H1 (cell line): ENCODE measurements at regions not wholly inside any gene's neighbourhood (a gene's known extent, or its start where the extent isn't known, plus 50 kb on each side); places are given as distances from the start of the nearest gene placed in this dataset.

ENCODE experiments used
- CTCF ChIA-PET: fragments of 300-600 bp; sonication (Branson Sonifier 250); formaldehyde crosslinking; loops from one replicate; lab custom pipeline; 2021; ENCODE audit not compliant: partially characterized antibody; lab: Charles Lee
- POLR2A ChIA-PET: fragments of 300-600 bp; sonication (Branson Sonifier 250); formaldehyde crosslinking; loops from one replicate; lab custom pipeline; 2021; ENCODE audit warnings: inconsistent platforms; ENCODE audit not compliant: partially characterized antibody; lab: Charles Lee
- DNase-seq, 2 experiments: peaks; one replicate each; pipeline versions ENCODE4 v3.0.0 to v3.0.0-alpha.2; 2010 to 2022; ENCODE audit warnings: low spot score in 2 of 2, low read depth in 1 of 2, mixed read lengths in 1 of 2
- FAIRE-seq: peaks from 2 replicates; lab custom pipeline; 2011; peaks lifted over from hg19 to GRCh38; lab: Jason Lieb, UNC
- H2AFZ ChIP-seq: 2 replicates; pipeline ENCODE4 v1.8.1; 2012; ENCODE audit warnings: low read length, inconsistent platforms
- H2AK5ac ChIP-seq: 2 replicates; pipeline ENCODE4 v1.6.1; 2013; ENCODE audit warnings: low read depth, low read length
- H2BK120ac ChIP-seq: replicated peaks from 2 replicates; pipeline ENCODE3; 2013; ENCODE audit warnings: low read depth, low read length, inconsistent platforms
- H2BK12ac ChIP-seq: 2 replicates; pipeline ENCODE4 v1.6.1; 2013; ENCODE audit warnings: low read depth, low read length
- H2BK15ac ChIP-seq: 2 replicates; pipeline ENCODE4 v1.6.1; 2013; ENCODE audit warnings: low read length
- H2BK20ac ChIP-seq: 2 replicates; pipeline ENCODE4 v1.6.1; 2013; ENCODE audit warnings: low read length
- H2BK5ac ChIP-seq: 2 replicates; pipeline ENCODE4 v1.6.1; 2013; ENCODE audit warnings: low read depth, low read length
- H3K14ac ChIP-seq: 2 replicates; pipeline ENCODE4 v1.6.1; 2013; ENCODE audit warnings: inconsistent platforms; ENCODE audit not compliant: insufficient read length
- H3K18ac ChIP-seq: 2 replicates; pipeline ENCODE4 v1.6.1; 2013; ENCODE audit warnings: low read length; ENCODE audit errors: extremely low read depth
- H3K23ac ChIP-seq: 2 replicates; pipeline ENCODE4 v1.6.1; 2013; ENCODE audit warnings: inconsistent platforms; ENCODE audit not compliant: insufficient read length
- H3K23me2 ChIP-seq: 2 replicates; pipeline ENCODE4 v1.6.1; 2013; ENCODE audit warnings: low read depth, low read length
- H3K27ac ChIP-seq: 2 replicates; pipeline ENCODE4 v1.6.1; 2011; ENCODE audit warnings: low read depth, low read length, inconsistent platforms
- H3K27me3 ChIP-seq, 4 experiments: replicated peaks in 1 of 4; 1 replicate in 1 of 4; 2 replicates in 3 of 4; pipeline versions ENCODE4 v1.6.1 to v1.8.1; 2011 to 2013; ENCODE audit warnings: low read length in 3 of 4, mild to moderate bottlenecking in 3 of 4, inconsistent platforms in 2 of 4, mixed read lengths in 2 of 4, moderate library complexity in 1 of 4; ENCODE audit not compliant: control insufficient read depth in 3 of 4, insufficient read depth in 3 of 4; ENCODE audit errors: extremely low read depth in 1 of 4
- H3K36me3 ChIP-seq, 4 experiments: 2 replicates each; pipeline versions ENCODE4 v1.6.1 to v1.8.1; 2011 to 2013; ENCODE audit warnings: mild to moderate bottlenecking in 4 of 4, low read length in 3 of 4, moderate library complexity in 2 of 4, control low read depth in 1 of 4, inconsistent platforms in 1 of 4; ENCODE audit not compliant: insufficient read depth in 4 of 4, control insufficient read depth in 2 of 4
- H3K4ac ChIP-seq: replicated peaks from 2 replicates; pipeline ENCODE3; 2013; ENCODE audit warnings: low read length, low read depth, mixed read lengths, inconsistent platforms; ENCODE audit not compliant: insufficient read length
- H3K4me1 ChIP-seq, 4 experiments: replicated peaks in 1 of 4; 1 replicate in 1 of 4; 2 replicates in 3 of 4; pipeline versions ENCODE4 v1.6.1 to v1.8.1; 2011 to 2013; ENCODE audit warnings: low read length in 3 of 4, inconsistent platforms in 2 of 4, mixed read lengths in 1 of 4; ENCODE audit not compliant: insufficient read depth in 4 of 4, control insufficient read depth in 3 of 4
- H3K4me2 ChIP-seq, 2 experiments: 2 replicates each; pipeline versions ENCODE4 v1.6.1 to v1.8.1; 2011 to 2013; ENCODE audit warnings: low read depth in 2 of 2, low read length in 2 of 2, control low read depth in 1 of 2, inconsistent platforms in 1 of 2, mild to moderate bottlenecking in 1 of 2; ENCODE audit not compliant: insufficient read depth in 1 of 2
- H3K4me3 ChIP-seq, 4 experiments: fragments of 200-600, 300-600 bp in 1 of 4; sonication (generic), shearing (Covaris generic), sonication (Bioruptor Twin) in 1 of 4; 2 replicates each; pipeline versions ENCODE4 v1.5.1 to v1.8.1; 2011 to 2016; ENCODE audit warnings: low read length in 4 of 4, low read depth in 3 of 4, control low read depth in 2 of 4, inconsistent platforms in 2 of 4, mild to moderate bottlenecking in 2 of 4, mixed read lengths in 1 of 4, moderate library complexity in 1 of 4; ENCODE audit not compliant: insufficient read depth in 2 of 4; ENCODE audit errors: extremely low read depth in 1 of 4
- H3K56ac ChIP-seq: replicated peaks from 2 replicates; pipeline ENCODE3; 2013; ENCODE audit warnings: low read depth, mild to moderate bottlenecking, mixed read lengths, low read length, inconsistent platforms; ENCODE audit not compliant: insufficient read length
- H3K79me1 ChIP-seq: 2 replicates; pipeline ENCODE4 v1.6.1; 2013; ENCODE audit warnings: low read depth, low read length, control low read depth
- H3K79me2 ChIP-seq, 2 experiments: 2 replicates each; pipeline versions ENCODE4 v1.6.1 to v1.8.1; 2012 to 2013; ENCODE audit warnings: low read length in 2 of 2, mild to moderate bottlenecking in 2 of 2, inconsistent platforms in 1 of 2; ENCODE audit not compliant: insufficient read depth in 2 of 2, control insufficient read depth in 1 of 2
- H3K9ac ChIP-seq, 4 experiments: replicated peaks in 1 of 4; 1 replicate in 1 of 4; 2 replicates in 3 of 4; pipeline versions ENCODE4 v1.6.1 to v1.8.1; 2011 to 2013; ENCODE audit warnings: low read depth in 3 of 4, low read length in 3 of 4, control low read depth in 2 of 4, mild to moderate bottlenecking in 2 of 4, moderate library complexity in 2 of 4, inconsistent platforms in 1 of 4; ENCODE audit errors: extremely low read depth in 1 of 4
- H3K9me3 ChIP-seq, 2 experiments: 2 replicates each; pipeline versions ENCODE4 v1.6.1 to v1.8.1; 2012 to 2013; ENCODE audit warnings: mild to moderate bottlenecking in 2 of 2, moderate library complexity in 2 of 2, control low read depth in 1 of 2, inconsistent platforms in 1 of 2, low read depth in 1 of 2, low read length in 1 of 2, mixed read lengths in 1 of 2; ENCODE audit not compliant: insufficient read depth in 2 of 2
- H4K20me1 ChIP-seq, 2 experiments: replicated peaks in 1 of 2; 2 replicates each; pipeline versions ENCODE3 to v1.8.1; 2011 to 2013; ENCODE audit warnings: inconsistent platforms in 2 of 2, low read length in 2 of 2, mild to moderate bottlenecking in 1 of 2; ENCODE audit not compliant: insufficient read depth in 2 of 2, control insufficient read depth in 1 of 2
- H4K5ac ChIP-seq: 2 replicates; pipeline ENCODE4 v1.6.1; 2013; ENCODE audit warnings: low read length, low read depth, mixed read lengths, inconsistent platforms; ENCODE audit not compliant: insufficient read length
- H4K8ac ChIP-seq: 2 replicates; pipeline ENCODE4 v1.8.0; 2013; ENCODE audit warnings: mild to moderate bottlenecking, moderate library complexity, low read length, inconsistent platforms; ENCODE audit not compliant: insufficient read depth; ENCODE audit errors: extremely low read depth
- H4K91ac ChIP-seq: replicated peaks from 2 replicates; pipeline ENCODE3; 2013; ENCODE audit warnings: low read length, mixed read lengths, inconsistent platforms; ENCODE audit not compliant: insufficient read length
- CBX5 ChIP-seq: fragments of 300-800, 300-1000 bp; sonication (generic); IDR thresholded peaks from 2 replicates; pipeline ENCODE4 v1.7.1; 2016; ENCODE audit warnings: antibody characterized with exemption, low read length, low read depth
- EZH2 ChIP-seq: fragments of 200-600 bp; sonication (generic); IDR thresholded peaks from 2 replicates; pipeline ENCODE4 v1.7.1; 2012; ENCODE audit warnings: low read depth, mild to moderate bottlenecking, moderate library complexity, low read length, inconsistent platforms; ENCODE audit not compliant: severe bottlenecking
- HDAC6 ChIP-seq: IDR thresholded peaks from one replicate; pipeline ENCODE4 v1.7.1; 2012; ENCODE audit warnings: low read depth, mild to moderate bottlenecking, inconsistent platforms, low read length, moderate library complexity
- MAFK ChIP-seq: IDR thresholded peaks from 2 replicates; pipeline ENCODE4 v1.6.1; 2012; ENCODE audit warnings: low read depth, mild to moderate bottlenecking, improper control_type of control experiment, low read length
- POLR2A ChIP-seq, 2 experiments: IDR thresholded peaks; 1 replicate in 1 of 2; 2 replicates in 1 of 2; pipeline ENCODE4 v1.6.1; 2011; ENCODE audit warnings: low read depth in 2 of 2, low read length in 2 of 2, mild to moderate bottlenecking in 2 of 2; ENCODE audit errors: control extremely low read depth in 1 of 2
- SP4 ChIP-seq: IDR thresholded peaks from 2 replicates; pipeline ENCODE4 v1.6.1; 2012; ENCODE audit warnings: low read length, inconsistent platforms
- SUZ12 ChIP-seq: fragments of 200-600 bp; sonication (generic); IDR thresholded peaks from 2 replicates; pipeline ENCODE4 v1.6.1; 2012; ENCODE audit warnings: mild to moderate bottlenecking, inconsistent platforms, low read length, moderate library complexity, mixed read lengths
- ZNF274 ChIP-seq: IDR thresholded peaks from 2 replicates; pipeline ENCODE4 v1.7.0; 2012; ENCODE audit warnings: low read length, borderline replicate concordance; ENCODE audit errors: extremely low read depth
- WGBS, 2 experiments: shearing (Covaris generic) in 1 of 2; methylation state at CpG; one replicate each; pipeline versions ENCODE4 v1.1.6 to v1.1.7; 2013 to 2015; ENCODE audit warnings: low lambda C conversion rate in 2 of 2, mixed read lengths in 2 of 2, inconsistent platforms in 1 of 2, low coverage in 1 of 2, missing lambda C conversion rate in 1 of 2; ENCODE audit not compliant: insufficient replicate concordance in 2 of 2, insufficient coverage in 1 of 2, insufficient read length in 1 of 2; ENCODE audit errors: extremely low coverage in 1 of 2, missing lambda C conversion rate in 1 of 2; 5-methylcytosine and 5-hydroxymethylcytosine counted together

DNA sequence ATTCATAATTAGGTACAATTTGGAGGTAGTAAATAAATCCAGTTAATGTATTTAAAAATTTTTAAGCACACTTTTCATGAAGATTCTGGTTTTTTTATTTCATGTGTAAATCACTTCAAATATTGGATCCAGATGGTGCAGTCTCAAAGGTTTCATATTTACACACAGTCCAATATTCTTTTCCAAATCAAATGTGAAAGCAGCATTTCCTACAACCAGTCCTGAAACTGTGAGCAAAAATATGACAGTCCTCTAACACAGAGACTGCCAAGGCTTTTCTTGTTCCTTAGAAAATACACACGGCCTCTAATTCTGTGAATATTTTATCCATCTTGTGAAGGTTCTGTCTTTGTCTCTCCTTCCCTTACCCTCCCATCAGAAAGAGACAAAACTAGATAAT, 645.9 kb downstream of the ARL4A start:
- no peak overlapping the region for H3K4me2 ChIP-seq
- POLR2A ChIA-PET = no interaction called here
- FAIRE-seq = no peak
- TF ChIP-seq POLR2A (IDR thresholded peaks at IDR 0.05; ENCODE audit: control extremely low read depth in 1 of 2, low read depth in 2 of 2, low read length in 2 of 2) = no peak
- TF ChIP-seq HDAC6 = no peak
- TF ChIP-seq MAFK = no peak
- TF ChIP-seq CBX5 = no peak
- TF ChIP-seq EZH2 = no peak
- TF ChIP-seq SUZ12 = no peak
- no peak for TF ChIP-seq ZNF274
- TF ChIP-seq SP4 = no peak
- TF ChIP-seq, all 59 proteins: peak for 0
- Histone ChIP-seq H3K9ac (no peak overlapping the region), H3K27ac (no peak overlapping the region), H2BK12ac (no peak overlapping the region), H3K36me3 (no peaks in the 10 kb centered on the region), H3K18ac (no peak overlapping the region), H2AK5ac (no peak overlapping the region), H4K20me1 (no peaks in the 10 kb centered on the region), H3K4ac (no peak overlapping the region), H2BK15ac (no peak overlapping the region), H4K5ac (no peak overlapping the region), H3K27me3 (no peaks in the 10 kb centered on the region), H3K4me3 (no peak overlapping the region), H4K8ac (no peak overlapping the region), H3K14ac (no peak overlapping the region), H4K91ac (no peak overlapping the region), H3K4me1 (no peaks in the 10 kb centered on the region), H2BK5ac (no peak overlapping the region), H3K79me2 (no peaks in the 10 kb centered on the region), H3K23ac (no peak overlapping the region), H3K79me1 (no peaks in the 10 kb centered on the region), H2AFZ (no peak overlapping the region), H2BK120ac (no peak overlapping the region), H2BK20ac (no peak overlapping the region), H3K23me2 (no peaks in the 10 kb centered on the region), H3K9me3 (no peaks in the 10 kb centered on the region), H3K56ac (no peak overlapping the region)
- no peak for DNase-seq
- CTCF ChIA-PET = no interaction called here
- 100% methylated on average over 1 of the region's 1 CpG; no CpG with 5 or more reads in 1 of the 2 experiments for WGBS, 2 experiments
